ENCODE measurements at regions not wholly inside any gene's neighbourhood (a gene's known extent, or its start where the extent isn't known, plus 50 kb on each side); places are given as distances from the start of the nearest gene placed in this dataset.

- TF ChIP-seq, protein P1, sequence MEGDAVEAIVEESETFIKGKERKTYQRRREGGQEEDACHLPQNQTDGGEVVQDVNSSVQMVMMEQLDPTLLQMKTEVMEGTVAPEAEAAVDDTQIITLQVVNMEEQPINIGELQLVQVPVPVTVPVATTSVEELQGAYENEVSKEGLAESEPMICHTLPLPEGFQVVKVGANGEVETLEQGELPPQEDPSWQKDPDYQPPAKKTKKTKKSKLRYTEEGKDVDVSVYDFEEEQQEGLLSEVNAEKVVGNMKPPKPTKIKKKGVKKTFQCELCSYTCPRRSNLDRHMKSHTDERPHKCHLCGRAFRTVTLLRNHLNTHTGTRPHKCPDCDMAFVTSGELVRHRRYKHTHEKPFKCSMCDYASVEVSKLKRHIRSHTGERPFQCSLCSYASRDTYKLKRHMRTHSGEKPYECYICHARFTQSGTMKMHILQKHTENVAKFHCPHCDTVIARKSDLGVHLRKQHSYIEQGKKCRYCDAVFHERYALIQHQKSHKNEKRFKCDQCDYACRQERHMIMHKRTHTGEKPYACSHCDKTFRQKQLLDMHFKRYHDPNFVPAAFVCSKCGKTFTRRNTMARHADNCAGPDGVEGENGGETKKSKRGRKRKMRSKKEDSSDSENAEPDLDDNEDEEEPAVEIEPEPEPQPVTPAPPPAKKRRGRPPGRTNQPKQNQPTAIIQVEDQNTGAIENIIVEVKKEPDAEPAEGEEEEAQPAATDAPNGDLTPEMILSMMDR (IDR thresholded peaks at IDR 0.05), result no peak
- no peaks in the 10 kb centered on the region for H3K4me1 ChIP-seq
- H3K27ac ChIP-seq, result no peak overlapping the region
- FAIRE-seq, result no peak
- no peak for DNase-seq
- no peaks in the 10 kb centered on the region for H3K27me3 ChIP-seq
- intact Hi-C loops (cut with DNase I), result no loop called here
- WGBS, 2 donors, result 59 to 66% methylated on average over 1 of the region's 1 CpG
- no peaks in the 10 kb centered on the region for H3K9me3 ChIP-seq
- ATAC-seq, result no peak
- H3K36me3 ChIP-seq, result no peaks in the 10 kb centered on the region
- no peak overlapping the region for H3K4me3 ChIP-seq
These were observed 97.6 kb upstream of the DGKB start for GRCh38 chr7:15000157-15000556.

GRCh38 chr7:14999331-14999730 lies 96.8 kb upstream of the DGKB start:
- no peaks in the 10 kb centered on the region for H3K4me1 ChIP-seq
- WGBS, 2 donors, result 70 to 86% methylated on average over 2 of the region's 2 CpGs
- ATAC-seq, result no peak
- H3K27me3 ChIP-seq, result no peaks in the 10 kb centered on the region
- no peak for DNase-seq
- H3K36me3 ChIP-seq, result no peaks in the 10 kb centered on the region
- H3K9me3 ChIP-seq, result no peaks in the 10 kb centered on the region
- no peak overlapping the region for H3K4me3 ChIP-seq
- intact Hi-C loops (cut with DNase I), result no loop called here
- no peak for FAIRE-seq
- TF ChIP-seq, protein P1 (IDR thresholded peaks at IDR 0.05), result no peak
- no peak overlapping the region for H3K27ac ChIP-seq

DNA sequence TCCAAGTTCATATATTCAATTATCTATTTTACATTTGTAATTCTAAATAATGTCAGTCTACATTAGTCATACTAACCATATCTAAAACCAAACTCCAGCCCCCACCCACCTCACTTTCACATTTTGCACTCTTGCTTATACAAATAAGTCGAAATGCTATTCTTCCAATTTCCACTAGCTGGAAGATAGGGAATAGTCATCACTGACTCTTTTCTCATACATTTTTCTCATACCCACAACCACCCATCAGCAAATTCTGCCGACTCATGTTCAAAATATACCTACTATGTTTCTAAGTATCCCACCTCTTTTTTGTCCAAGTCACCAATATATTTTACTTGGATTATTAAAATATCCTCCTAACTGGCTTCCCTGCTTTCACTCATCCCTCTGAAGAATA lies 93.2 kb upstream of the DGKB start:
- 65 to 73% methylated on average over 2 of the region's 2 CpGs for WGBS, 2 donors
- Histone ChIP-seq H3K4me3 (no peak overlapping the region), H3K36me3 (no peaks in the 10 kb centered on the region), H3K4me1 (no peaks in the 10 kb centered on the region), H3K27me3 (no peaks in the 10 kb centered on the region), H3K27ac (no peak overlapping the region), H3K9me3 (no peaks in the 10 kb centered on the region)
- FAIRE-seq (no peak), ATAC-seq (no peak), DNase-seq (no peak)
- TF ChIP-seq, protein P1 (IDR thresholded peaks at IDR 0.05), result no peak
- intact Hi-C loops (cut with DNase I), result no loop called here

DNA sequence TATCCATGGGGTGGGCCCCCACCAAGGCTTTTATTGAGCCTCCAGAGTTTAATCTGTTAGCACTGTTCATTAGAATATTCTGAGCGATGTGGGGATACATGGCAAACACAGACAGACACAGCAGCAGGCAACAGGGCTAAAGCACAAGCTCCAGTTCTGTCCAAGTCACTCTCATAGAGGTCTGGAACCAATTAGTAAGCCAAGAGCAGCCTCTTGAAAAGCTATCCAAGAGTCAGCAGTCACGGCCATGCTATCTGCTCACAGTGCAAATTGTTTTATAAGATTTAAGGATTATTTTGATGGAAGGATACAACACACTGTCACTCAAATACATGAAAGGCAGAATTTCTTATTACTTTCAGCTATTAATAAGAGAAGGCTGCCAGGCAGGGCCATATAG lies 86.4 kb upstream of the DGKB start:
- Histone ChIP-seq H3K27ac (no peak overlapping the region), H3K4me1 (no peaks in the 10 kb centered on the region), H3K4me3 (no peak overlapping the region), H3K9me3 (no peaks in the 10 kb centered on the region), H3K27me3 (no peaks in the 10 kb centered on the region), H3K36me3 (no peaks in the 10 kb centered on the region)
- DNase-seq, result no peak
- intact Hi-C loops (cut with DNase I), result no loop called here
- TF ChIP-seq, protein P1 (IDR thresholded peaks at IDR 0.05), result no peak
- no peak for ATAC-seq
- no peak for FAIRE-seq
- WGBS, 2 donors, result 88% methylated on average over 2 of the region's 2 CpGs

GRCh38 chr7:14978687-14979086 lies 76.1 kb upstream of the DGKB start:
- intact Hi-C loops (cut with DNase I), result no loop called here
- TF ChIP-seq, protein P1 (IDR thresholded peaks at IDR 0.05), result no peak
- Histone ChIP-seq H3K4me3 (no peak overlapping the region), H3K9me3 (no peaks in the 10 kb centered on the region), H3K36me3 (no peaks in the 10 kb centered on the region), H3K27me3 (no peaks in the 10 kb centered on the region), H3K4me1 (peaks cover 3 to 7% (median 4%) of the 10 kb centered on the region in 3 donors), H3K27ac (no peak overlapping the region)
- ATAC-seq (no peak), FAIRE-seq (no peak), DNase-seq (no peak)
- WGBS, 2 donors, result 71% methylated on average over 3 of the region's 3 CpGs

Measured in pancreas (tissue), 10 donors.